DND-41 (cell line): ENCODE measurements at regions not wholly inside any gene's neighbourhood (a gene's known extent, or its start where the extent isn't known, plus 50 kb on each side); places are given as distances from the start of the nearest gene placed in this dataset.

ENCODE experiments used
- ATAC-seq: fragments of 200-7000 bp; cut with Tn5 transposase; 3 replicates; pipeline ENCODE4 v1.9.1; 2021; ENCODE audit warnings: low read depth; ENCODE audit not compliant: insufficient read depth
- DNase-seq: peaks from one replicate; pipeline ENCODE4 v3.0.0-alpha.2; 2020
- H2AFZ ChIP-seq: 2 replicates; pipeline ENCODE4 v1.6.0; 2012; ENCODE audit warnings: low read depth, low read length
- H3K27ac ChIP-seq: 2 replicates; pipeline ENCODE4 v1.5.1; 2012; ENCODE audit warnings: low read length, inconsistent platforms
- H3K27me3 ChIP-seq: fragments of 200-600 bp; sonication (generic); 2 replicates; pipeline ENCODE4 v1.6.0; 2012; ENCODE audit warnings: low read length, mild to moderate bottlenecking, inconsistent platforms; ENCODE audit not compliant: insufficient read depth, poor library complexity
- H3K36me3 ChIP-seq: 2 replicates; pipeline ENCODE4 v1.5.1; 2012; ENCODE audit warnings: low read length, inconsistent platforms; ENCODE audit not compliant: insufficient read depth
- H3K4me1 ChIP-seq: 2 replicates; pipeline ENCODE4 v1.5.1; 2012; ENCODE audit warnings: mild to moderate bottlenecking, low read length; ENCODE audit not compliant: insufficient read depth
- H3K4me2 ChIP-seq: 2 replicates; pipeline ENCODE4 v1.6.0; 2012; ENCODE audit warnings: mild to moderate bottlenecking, moderate library complexity, low read length, inconsistent platforms; ENCODE audit not compliant: insufficient read depth
- H3K4me3 ChIP-seq, 2 experiments: fragments of 200-600 bp in 1 of 2; shearing (Covaris generic) in 1 of 2; 2 replicates each; pipeline ENCODE4 v1.5.1; 2012 to 2016; ENCODE audit warnings: inconsistent platforms in 2 of 2, low read length in 2 of 2, mild to moderate bottlenecking in 2 of 2, low read depth in 1 of 2, moderate library complexity in 1 of 2
- H3K79me2 ChIP-seq: 2 replicates; pipeline ENCODE4 v1.6.0; 2012; ENCODE audit warnings: low read length, inconsistent platforms; ENCODE audit not compliant: insufficient read depth
- H3K9ac ChIP-seq: 2 replicates; pipeline ENCODE4 v1.6.0; 2012; ENCODE audit warnings: low read depth, mild to moderate bottlenecking, inconsistent platforms, low read length, moderate library complexity
- H3K9me3 ChIP-seq: 2 replicates; pipeline ENCODE4 v1.5.1; 2012; ENCODE audit warnings: low read length, moderate library complexity, mild to moderate bottlenecking, inconsistent platforms; ENCODE audit not compliant: insufficient read depth, severe bottlenecking
- H4K20me1 ChIP-seq: 2 replicates; pipeline ENCODE4 v1.6.0; 2012; ENCODE audit warnings: low read length; ENCODE audit not compliant: insufficient read depth
- EZH2 ChIP-seq: IDR thresholded peaks from 3 replicates; pipeline ENCODE4 v1.6.1; 2012; ENCODE audit warnings: borderline replicate concordance, low read depth, mild to moderate bottlenecking, moderate library complexity, low read length, inconsistent platforms; ENCODE audit not compliant: severe bottlenecking
- TF ChIP-seq, protein P1 (sequence below): IDR thresholded peaks from 2 replicates; pipeline ENCODE4 v1.5.1; 2012; ENCODE audit warnings: borderline replicate concordance, low read length, moderate library complexity, mild to moderate bottlenecking; ENCODE audit not compliant: poor library complexity, severe bottlenecking; ENCODE audit errors: extremely low read depth

DNA sequence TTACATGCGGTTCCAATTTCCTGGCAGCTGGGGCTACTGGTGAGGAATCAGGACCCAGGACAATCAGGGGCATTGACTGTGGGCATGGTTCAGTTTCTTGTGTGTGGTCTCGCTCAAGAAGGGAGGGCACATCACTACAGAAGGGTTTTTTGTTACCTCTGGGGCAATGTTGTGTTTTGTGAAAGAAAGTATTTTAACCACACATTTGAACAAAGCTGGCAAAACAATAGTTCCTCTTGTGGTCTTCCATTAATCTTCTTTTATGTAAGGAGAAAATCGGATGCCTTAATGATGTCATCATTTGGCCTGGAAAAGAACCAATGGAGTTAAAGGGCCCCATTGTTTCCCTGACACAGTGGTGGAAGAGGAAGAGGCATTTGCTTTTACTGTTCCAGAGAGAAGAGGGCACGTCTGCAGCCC lies 197.4 kb downstream of the SH3BP4 start:
- Histone ChIP-seq H3K36me3 (no peaks in the 10 kb centered on the region), H2AFZ (no peak overlapping the region), H3K27ac (no peak overlapping the region), H3K9ac (no peak overlapping the region), H3K4me1 (no peaks in the 10 kb centered on the region), H3K27me3 (peaks cover 17% of the 10 kb centered on the region), H3K4me3 (no peak overlapping the region), H3K79me2 (no peaks in the 10 kb centered on the region), H3K9me3 (no peaks in the 10 kb centered on the region), H4K20me1 (no peaks in the 10 kb centered on the region), H3K4me2 (no peak overlapping the region)
- TF ChIP-seq, protein P1, sequence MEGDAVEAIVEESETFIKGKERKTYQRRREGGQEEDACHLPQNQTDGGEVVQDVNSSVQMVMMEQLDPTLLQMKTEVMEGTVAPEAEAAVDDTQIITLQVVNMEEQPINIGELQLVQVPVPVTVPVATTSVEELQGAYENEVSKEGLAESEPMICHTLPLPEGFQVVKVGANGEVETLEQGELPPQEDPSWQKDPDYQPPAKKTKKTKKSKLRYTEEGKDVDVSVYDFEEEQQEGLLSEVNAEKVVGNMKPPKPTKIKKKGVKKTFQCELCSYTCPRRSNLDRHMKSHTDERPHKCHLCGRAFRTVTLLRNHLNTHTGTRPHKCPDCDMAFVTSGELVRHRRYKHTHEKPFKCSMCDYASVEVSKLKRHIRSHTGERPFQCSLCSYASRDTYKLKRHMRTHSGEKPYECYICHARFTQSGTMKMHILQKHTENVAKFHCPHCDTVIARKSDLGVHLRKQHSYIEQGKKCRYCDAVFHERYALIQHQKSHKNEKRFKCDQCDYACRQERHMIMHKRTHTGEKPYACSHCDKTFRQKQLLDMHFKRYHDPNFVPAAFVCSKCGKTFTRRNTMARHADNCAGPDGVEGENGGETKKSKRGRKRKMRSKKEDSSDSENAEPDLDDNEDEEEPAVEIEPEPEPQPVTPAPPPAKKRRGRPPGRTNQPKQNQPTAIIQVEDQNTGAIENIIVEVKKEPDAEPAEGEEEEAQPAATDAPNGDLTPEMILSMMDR, result no peak
- no peak for TF ChIP-seq EZH2
- DNase-seq (no peak), ATAC-seq (no peak)

DNA sequence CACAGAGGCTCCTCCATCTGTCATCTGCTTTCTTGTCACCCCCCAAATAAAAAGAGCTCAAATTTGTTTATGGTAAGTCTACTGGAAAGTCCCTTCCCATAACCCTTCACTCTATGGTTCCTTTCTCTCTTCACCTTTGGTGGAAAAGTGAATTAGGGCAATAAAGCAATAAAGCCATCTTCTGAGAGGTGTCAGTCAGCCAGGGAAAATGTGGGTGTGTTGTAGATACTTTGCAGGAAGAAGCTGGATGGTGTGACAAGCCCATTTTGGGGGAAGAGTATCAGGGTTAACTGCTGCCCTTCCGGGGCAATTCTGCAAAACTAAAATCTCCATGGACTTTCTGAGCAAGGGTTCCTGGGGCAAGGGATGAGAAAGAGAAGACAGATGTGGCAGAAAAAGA lies 197.9 kb downstream of the SH3BP4 start:
- no peak overlapping the region for H2AFZ ChIP-seq
- no peak for DNase-seq

DNA sequence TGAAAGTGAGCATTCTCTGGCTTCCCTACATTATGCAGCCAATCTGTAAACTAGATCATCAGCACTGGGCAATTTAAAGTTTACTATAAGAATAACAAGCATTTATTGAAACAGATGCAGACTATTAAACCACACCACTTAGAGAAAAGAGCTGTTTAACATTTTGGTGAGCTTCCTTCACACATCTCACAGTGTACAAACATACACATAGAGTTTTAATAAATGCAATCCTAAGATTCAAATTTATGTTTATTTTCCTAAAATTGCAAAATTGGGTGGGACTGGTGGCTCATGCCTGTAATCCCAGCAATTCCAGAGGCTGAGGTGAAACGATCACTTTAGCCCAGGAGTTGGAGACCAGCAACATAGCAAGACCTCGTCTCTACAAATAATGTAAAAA lies 199.3 kb downstream of the SH3BP4 start:
- Histone ChIP-seq H3K4me2 (no peak overlapping the region), H3K27me3 (peaks cover 15% of the 10 kb centered on the region), H3K9ac (no peak overlapping the region), H2AFZ (no peak overlapping the region), H4K20me1 (no peaks in the 10 kb centered on the region), H3K36me3 (no peaks in the 10 kb centered on the region), H3K79me2 (no peaks in the 10 kb centered on the region), H3K4me3 (no peak overlapping the region), H3K9me3 (no peaks in the 10 kb centered on the region), H3K27ac (no peak overlapping the region), H3K4me1 (no peaks in the 10 kb centered on the region)
- ATAC-seq (no peak), DNase-seq (no peak)
- TF ChIP-seq EZH2, result no peak
- TF ChIP-seq, protein P1, result no peak

More for the DNA sequence above, 197.9 kb downstream of the SH3BP4 start:
- Histone ChIP-seq H3K4me2 (no peak overlapping the region), H3K4me3 (no peak overlapping the region), H3K79me2 (no peaks in the 10 kb centered on the region), H3K9ac (no peak overlapping the region), H3K27ac (no peak overlapping the region), H3K27me3 (peaks cover 15% of the 10 kb centered on the region), H3K9me3 (no peaks in the 10 kb centered on the region), H3K36me3 (no peaks in the 10 kb centered on the region), H3K4me1 (no peaks in the 10 kb centered on the region), H4K20me1 (no peaks in the 10 kb centered on the region)
- ATAC-seq, result no peak
- TF ChIP-seq, protein P1, result no peak
- TF ChIP-seq EZH2, result no peak

DNA sequence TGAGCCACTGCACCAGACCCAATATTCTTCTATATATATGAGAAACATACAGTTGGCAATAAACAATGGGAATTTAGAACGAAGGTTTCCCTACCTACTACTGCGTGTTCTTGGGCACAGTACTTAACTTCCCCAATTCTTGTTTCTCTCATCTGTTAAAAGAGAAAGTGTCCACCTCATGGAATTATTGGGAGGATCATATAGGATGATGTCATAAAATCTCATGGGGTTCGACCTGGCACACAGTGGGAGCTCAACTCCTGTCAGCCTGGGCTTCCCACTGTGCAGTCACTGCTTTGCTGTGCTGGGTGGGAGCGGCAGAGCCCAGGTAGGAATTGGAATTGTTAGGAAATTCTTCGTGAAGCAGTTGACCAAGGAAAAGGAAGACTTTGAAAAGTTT lies 203.3 kb downstream of the SH3BP4 start:
- Histone ChIP-seq H3K4me3 (no peak overlapping the region), H3K36me3 (no peaks in the 10 kb centered on the region), H4K20me1 (no peaks in the 10 kb centered on the region), H3K9me3 (no peaks in the 10 kb centered on the region), H3K4me2 (no peak overlapping the region), H3K27me3 (peaks cover 8% of the 10 kb centered on the region), H3K4me1 (no peaks in the 10 kb centered on the region), H3K27ac (no peak overlapping the region), H2AFZ (no peak overlapping the region), H3K9ac (no peak overlapping the region), H3K79me2 (no peaks in the 10 kb centered on the region)
- DNase-seq (no peak), ATAC-seq (no peak)
- TF ChIP-seq, protein P1, result no peak
- no peak for TF ChIP-seq EZH2
